Endometrial microvascular endothelial cells (primary cell): ENCODE measurements at regions not wholly inside any gene's neighbourhood (a gene's known extent, or its start where the extent isn't known, plus 50 kb on each side); places are given as distances from the start of the nearest gene placed in this dataset.

Experiments used
- in situ Hi-C: cut with HindIII; loops from 2 replicates; pipeline ENCODE4 v1.10.0; 2017; ENCODE audit warnings: low sequenced_read_pairs, low pct_unique_long_range_greater_than_20kb; ENCODE audit errors: inconsistent ontology term

DNA sequence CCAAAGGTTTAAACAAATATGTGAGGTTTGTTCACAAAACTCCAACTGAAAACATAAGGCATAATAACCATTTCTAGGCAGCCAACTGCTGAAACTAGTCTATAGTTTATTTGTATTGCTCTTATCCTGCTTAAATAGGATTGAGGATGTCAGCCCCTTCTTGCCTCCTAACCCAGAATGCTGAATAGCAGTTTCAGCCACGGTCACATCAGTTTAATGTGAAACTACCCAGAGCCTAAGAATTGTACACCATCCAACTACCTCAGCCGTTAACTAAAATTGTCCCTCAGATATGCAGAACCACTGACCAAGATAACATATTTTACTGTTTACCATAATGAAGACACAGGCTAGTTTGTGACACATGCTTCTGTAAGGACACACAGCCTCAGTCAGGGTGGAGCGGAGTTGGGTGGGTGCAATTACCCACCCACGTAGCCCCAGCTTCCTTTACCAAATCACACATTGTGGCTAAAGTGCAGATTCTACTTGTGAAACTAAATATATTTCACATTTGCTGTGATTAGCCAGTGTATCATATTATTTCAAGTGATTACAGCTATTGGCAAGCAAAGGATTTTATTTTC, 259.9 kb downstream of the EFNB2 start:
- in situ Hi-C loops = no loop called here

DNA sequence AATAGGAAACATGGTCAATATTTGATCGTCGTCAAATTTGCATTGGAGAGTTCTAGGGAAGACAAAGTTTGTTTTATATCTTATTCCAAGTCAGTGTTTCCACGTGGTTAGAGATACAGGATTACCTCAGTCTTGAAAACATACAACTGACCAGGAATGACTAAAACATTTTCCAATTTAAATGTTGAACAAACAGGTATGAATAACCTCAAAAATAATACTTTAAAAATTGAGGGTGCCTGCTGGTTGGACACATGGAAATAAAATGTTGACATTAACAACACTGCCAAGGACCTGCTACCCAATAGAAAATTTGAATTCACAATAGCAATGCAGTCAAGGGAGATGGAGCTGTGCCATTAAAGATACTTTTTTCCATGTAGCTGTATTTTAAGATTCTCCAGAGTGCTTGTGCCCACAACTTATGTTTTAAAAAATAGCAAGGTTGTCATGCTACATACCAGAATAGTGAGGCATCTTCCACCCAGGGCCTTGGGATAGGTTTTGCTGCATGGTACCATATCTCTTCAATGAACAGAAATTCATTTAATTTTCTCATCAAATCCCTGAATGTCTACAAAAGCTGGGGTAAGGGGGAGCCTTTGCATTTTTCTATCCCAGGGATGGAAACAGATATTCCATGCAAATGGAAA, 260.8 kb downstream of the EFNB2 start:
- in situ Hi-C loops = no loop called here

DNA sequence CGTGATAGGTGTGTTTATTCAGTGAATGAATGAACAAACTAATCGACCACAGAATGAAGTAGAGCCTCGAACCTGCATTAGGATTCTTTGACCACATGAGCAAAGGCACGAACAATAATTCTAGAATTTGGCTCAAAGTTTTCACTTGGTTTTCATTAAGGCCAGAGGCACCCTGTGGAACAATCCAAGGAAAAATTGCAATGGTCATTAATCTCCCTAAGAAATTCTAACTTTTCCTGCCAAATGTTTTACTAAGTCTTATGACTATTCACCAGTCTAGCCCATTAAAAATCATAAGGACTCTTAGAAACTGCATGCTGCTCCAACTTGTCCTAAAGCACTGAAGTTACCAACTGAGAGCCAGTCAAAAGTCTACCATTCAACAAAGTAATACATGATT, 271.7 kb downstream of the EFNB2 start:
- in situ Hi-C loops = no loop called here

DNA sequence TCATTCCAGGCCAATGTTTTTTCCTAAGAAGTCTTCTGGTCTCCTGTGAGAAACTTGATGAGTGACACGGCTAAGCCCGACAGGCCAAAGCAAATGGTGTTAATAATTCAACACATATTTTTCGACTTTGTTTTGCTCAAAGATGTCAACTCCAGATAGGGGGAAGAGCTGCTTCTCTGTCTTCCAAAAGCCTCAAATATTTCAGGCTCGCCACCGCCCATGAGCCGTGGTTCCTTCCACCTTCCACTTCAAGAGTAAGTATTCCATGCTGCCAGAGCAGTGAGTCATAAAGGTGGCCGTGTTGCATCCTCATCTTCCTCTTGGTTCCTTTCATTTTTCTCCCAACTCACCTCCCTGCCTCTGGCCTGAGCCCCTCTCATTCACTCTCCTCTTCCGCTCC, 272.6 kb downstream of the EFNB2 start:
- in situ Hi-C loops = no loop called here

DNA sequence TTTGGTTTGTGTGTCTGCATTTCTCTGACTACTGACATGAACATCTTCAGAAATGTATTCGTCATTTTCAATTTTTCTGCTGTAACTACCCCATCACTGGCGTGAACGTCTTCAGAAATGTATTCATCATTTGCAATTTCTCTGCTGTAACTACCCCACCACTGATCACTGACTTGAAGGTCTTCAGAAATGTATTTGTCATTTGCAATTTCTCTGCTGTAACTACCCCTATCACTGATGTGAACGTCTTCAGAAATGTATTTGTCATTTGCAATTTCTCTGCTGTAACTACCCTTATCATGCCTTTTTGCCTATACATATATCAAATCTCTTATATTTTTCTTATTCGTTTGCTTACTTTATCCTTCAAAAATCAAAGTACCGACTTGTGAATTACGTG, 274.0 kb downstream of the EFNB2 start:
- in situ Hi-C loops = no loop called here

DNA sequence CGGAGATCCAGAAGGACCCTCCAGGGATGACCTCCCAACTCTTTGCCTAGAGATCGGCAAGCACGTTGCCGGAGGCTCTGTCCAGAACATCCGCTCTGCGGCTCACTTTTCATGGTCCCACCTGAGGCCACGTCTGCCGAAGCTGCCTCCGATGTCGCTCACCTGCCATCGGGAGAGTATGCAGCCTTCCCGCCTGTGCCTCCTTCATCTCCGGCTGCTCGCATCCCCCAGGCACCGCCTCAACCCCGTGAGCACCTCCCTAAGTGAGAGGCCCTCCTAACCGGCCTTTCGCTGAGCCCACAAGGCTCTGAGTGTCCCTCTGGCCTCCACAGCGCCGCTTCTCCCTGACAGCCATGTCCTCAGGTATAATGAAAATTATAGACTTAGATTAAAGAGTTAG, 275.1 kb downstream of the EFNB2 start:
- in situ Hi-C loops = no loop called here

DNA sequence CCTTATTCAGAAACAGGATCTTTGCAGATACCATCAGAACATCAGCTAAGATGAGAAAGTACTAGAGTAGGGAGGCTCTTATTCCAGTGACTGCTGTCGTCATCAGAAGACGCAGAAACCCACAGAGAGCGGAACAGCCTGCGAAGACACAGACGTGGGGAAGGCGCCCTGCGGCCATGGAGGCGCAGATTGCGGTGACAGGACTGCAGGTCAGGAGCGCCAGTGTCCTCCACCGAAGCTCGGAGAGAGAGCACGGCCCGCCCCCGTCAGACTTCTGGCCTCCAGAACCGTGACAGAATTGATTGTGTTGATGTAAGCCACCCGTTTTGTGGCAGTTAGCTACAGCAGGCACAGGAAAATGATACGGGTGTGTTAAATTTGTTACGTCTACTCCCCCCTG, 275.5 kb downstream of the EFNB2 start:
- in situ Hi-C loops = no loop called here

DNA sequence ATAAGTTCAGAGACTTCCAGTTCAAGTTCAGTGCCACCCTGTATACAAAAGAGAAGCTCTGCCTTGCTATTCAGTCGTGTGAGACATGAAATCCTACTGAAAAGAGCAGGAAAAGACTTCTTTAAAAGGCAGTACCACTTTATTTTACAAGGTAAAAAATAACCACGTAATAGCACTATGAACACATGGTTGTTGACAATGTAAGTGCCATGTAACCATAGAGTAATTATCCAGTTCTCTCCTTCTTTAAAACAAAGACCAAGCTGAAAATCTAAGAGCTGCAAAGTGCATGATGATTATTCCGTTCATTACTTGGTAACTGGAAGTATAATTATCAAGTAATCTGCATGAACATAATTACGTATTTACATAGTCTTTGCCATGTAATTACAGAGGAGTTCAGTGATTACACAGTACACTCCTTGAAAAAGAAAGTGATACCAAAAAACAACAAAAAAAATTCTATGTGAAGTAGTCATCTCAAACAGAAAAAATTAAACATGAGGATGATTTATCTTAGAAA, 288.7 kb downstream of the EFNB2 start:
- in situ Hi-C loops = no loop called here

DNA sequence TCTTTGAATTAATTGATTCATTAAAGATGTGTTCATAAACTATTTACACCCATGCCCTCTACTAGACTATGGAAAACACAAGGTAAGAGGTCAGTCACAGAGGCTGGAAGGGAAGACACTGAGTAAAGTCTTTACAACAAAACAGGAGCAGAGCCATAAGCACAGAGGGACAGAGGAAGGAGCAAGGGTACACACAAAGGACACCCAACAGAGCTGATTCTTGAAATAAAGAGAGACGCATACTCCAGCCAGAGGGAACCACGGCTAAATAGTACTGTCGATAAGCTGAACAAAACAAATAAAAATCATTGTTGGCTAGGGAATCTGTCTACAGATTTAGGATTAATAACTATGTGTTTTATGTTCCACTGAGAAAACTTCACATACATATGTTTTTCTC, 289.2 kb downstream of the EFNB2 start:
- in situ Hi-C loops = no loop called here

DNA sequence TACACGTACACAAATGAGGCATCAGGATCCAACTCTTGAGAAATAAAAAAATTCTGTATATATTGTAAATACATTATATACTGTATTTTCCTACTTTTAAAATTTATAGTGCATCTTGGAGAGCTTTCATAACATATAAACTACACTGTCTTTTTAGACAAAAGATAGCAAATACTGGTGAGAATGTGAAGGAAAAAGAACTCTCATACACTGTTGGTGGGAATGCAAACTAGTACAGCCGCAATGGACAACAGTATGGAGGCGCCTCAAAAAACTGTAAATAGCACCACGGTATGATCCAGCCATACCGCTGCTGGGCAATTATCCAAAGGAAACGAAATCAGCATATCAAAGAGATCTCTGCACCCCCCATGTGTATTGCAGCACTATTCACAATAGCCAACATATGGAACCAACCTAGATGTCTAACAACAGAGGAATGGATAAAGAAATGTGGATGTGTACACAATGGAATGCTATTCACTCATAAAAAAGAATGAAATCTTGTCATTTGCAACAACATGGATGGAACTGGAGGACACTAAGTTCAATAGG, 292.4 kb downstream of the EFNB2 start:
- in situ Hi-C loops = no loop called here

DNA sequence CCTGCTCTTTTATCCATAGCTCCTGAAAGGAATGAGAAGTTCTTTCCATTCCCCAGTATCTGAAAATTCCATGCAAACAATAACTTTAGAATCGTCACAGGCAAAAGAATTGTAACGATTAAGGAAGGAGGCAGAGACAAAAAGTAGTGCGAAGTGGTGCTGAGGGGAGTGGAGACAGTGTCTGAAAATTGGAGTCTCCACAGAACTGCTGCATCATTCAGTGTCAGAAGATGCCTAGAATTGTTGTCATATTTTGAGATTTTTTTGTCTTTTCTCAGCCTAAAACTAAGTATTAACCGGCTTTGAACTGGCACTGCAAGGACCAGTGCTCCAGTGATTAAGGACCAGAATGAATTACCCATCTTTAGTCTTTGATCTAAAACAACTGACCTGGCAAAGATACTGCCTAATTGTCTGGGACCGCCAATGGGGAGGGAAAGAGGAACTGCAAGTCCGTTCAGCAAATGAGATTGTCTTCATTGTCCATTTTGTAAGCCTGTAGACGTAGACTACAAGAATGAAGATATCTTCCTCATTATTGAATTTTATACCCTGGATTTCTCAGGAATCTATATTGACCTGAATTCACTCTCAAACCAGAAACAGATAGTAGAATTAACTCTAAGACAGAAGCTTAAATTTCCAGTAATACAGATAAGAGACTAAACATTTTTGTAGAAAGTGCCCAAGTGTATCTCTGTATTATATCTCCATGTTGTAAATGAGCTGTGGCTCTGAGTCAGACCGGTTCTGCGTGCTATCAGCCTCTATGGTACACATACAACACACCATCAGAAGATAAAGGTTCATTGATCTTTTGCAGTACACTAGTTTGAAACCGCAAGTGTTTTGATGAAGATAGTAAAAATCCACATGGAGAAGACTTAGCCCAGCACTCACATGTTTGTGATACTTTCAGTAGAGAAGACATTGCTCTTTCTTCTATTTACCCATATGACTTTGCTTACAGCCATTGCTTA, 293.2 kb downstream of the EFNB2 start:
- in situ Hi-C loops = no loop called here

DNA sequence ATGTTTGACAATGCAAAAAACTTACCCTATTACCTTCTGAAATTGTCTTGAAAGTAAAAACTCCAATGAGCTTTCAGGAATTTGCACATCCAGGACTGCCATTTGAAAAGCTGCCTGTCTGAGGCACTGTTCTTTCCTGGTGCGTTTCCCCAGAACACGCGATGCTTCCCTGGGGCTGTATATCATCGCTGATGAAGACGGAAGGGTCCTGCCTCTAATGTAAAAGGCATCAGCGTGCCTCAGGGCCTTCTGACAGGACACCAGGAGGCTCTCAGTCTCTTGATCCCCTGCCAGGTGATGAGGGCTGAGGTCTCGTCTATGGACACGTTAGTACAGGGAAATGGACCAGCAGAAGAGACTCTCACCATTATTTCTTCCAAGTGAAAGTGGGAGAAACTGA, 296.8 kb downstream of the EFNB2 start:
- in situ Hi-C loops = no loop called here

DNA sequence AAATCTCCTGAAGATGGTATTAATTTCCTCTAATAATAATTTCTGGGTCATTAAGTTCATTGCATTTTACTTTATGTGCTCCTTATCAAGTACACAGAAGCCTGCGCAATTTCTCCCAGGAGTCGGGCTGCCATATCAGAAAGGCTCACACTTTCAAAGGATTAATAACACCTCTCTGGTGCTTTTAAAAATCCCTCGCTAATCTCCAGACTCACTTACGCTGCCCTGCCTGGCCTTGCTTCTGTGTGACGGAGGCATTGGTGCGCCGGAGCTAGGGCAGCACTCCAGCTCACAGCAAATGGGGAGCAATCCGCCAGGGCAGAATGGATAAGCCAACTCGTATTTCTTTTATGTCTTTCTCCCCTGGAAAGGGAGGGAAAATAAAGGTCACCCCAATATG, 300.8 kb downstream of the EFNB2 start:
- in situ Hi-C loops = no loop called here

DNA sequence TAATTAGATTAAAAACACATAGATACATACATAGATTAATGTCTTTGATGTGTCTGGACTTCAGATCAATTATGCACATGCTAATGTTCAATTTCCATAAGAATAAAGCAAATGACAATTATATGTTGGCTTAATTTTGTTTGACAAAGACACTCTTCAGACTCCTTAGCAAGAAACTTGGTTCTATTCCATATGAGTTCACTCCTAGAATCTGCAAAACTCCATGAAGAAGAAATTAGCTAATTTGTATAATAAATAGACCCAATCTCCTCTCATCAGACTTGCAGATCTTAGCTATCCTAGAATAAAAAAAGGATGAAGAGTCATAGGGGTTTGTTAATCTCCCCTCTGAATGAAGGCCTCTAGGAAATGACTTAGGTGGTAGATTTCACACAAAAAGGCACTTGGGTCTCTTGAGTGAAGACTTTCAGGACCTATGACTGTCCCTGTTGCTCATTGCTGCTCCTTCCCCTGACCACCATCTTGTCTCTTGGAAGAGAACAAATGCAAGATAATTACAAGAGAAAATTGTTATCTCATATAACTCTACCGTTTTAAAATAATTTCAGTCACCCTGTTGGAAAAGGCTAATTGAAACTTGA, 302.2 kb downstream of the EFNB2 start:
- in situ Hi-C loops = no loop called here

DNA sequence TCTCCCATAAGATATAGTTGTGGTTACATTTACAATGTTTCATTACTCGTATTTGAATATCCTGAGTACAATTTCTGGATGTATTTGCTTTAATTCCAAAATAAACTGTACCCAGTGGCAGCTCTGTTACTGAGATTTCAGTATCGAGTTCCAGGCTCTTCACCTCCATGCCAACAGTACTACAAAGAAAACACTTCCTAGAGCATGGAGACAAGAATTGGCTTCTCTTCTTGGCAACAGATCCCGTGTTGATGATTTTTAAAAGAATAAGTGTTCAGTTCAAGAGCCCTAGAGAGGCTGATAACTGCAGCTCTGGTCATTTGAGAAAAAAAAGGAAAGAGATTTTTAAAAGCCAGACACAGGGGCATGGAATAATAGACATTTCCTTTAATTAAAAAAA, 302.8 kb downstream of the EFNB2 start:
- in situ Hi-C loops = no loop called here

DNA sequence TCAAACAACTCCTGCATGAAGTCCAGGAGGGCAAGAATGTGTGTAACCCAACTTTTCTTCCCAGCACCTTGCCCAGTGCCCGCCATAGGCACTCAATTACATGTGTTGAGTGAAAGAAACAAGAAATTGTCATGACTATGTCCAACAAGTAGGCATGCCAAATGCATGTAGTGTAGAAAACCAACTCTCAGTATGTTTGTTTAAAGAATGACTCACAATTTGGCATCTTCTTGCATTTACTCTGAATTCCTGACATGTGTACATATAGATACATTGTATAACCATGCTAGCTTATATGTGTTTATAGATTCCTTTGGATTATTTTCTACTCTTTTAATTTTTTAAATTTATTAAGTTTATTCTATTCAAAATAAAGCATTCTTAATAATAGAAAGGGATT, 305.0 kb downstream of the EFNB2 start:
- in situ Hi-C loops = no loop called here

DNA sequence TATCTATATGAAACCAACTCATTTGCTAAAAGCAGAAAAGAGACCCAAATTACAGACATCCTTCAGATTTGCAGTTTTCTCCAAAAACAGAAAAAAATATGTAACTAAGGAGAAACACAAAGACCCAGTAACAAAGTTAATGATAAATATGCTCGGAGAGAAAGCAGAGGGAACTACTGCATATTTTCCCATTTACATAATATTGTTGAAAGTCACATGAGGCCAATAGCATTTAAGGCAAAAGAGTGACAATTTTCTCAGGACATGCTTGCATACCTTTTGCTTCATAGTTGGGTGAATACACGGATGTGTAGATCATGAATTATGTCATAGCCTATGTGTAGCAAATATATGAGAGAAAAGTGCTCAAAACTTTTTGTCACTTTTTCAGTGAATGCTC, 310.3 kb downstream of the EFNB2 start:
- in situ Hi-C loops = no loop called here

DNA sequence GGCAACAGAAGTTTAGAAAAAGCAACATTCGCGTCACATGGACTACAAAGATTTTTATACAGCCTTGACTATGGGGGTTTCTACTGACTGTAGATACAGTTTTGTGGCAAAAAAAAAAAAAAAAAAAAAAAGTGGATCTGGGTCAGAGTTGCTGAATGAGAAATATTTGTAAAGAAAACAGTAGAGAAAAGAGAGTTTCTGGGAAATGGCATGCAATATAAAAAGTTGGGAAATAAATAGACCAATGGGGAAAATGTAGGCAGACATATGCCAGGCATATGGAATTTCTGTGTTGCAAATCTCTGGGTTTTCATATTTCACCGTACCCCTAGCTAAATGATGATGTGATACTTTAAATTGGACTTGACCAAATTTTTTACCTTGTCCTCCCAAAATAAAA, 315.3 kb downstream of the EFNB2 start:
- in situ Hi-C loops = no loop called here
